Peyer's patch (tissue), 4 donors: ENCODE measurements at regions not wholly inside any gene's neighbourhood (a gene's known extent, or its start where the extent isn't known, plus 50 kb on each side); places are given as distances from the start of the nearest gene placed in this dataset.

Source experiments
- DNase-seq, 3 donors: peaks; one replicate each; pipeline ENCODE4 v3.0.0-alpha.2; 2017 to 2019
- H3K27ac ChIP-seq, 4 donors: fragments of 200-600 bp; sonication (generic); one replicate each; pipeline ENCODE4 v1.5.1; 2016 to 2019
- H3K27me3 ChIP-seq, 2 donors: fragments of 200-600 bp; sonication (generic); one replicate each; pipeline ENCODE4 v1.5.1; 2019
- H3K36me3 ChIP-seq, 3 donors: fragments of 200-600 bp; sonication (generic); one replicate each; pipeline ENCODE4 v1.5.1; 2016 to 2019
- H3K4me1 ChIP-seq, 4 donors: fragments of 200-600 bp; sonication (generic); one replicate each; pipeline ENCODE4 v1.5.1; 2016 to 2019
- H3K4me3 ChIP-seq, 4 donors: fragments of 200-600 bp; sonication (generic); 1 replicate in 3 of 4; 2 replicates in 1 of 4; pipeline ENCODE4 v1.5.1; 2016 to 2019; ENCODE audit warnings: mild to moderate bottlenecking in 1 of 4
- H3K9me3 ChIP-seq, 4 donors: fragments of 200-600 bp; sonication (generic); one replicate each; pipeline ENCODE4 v1.5.1; 2016 to 2019; ENCODE audit warnings: mild to moderate bottlenecking in 1 of 4
- POLR2A ChIP-seq, 2 donors: fragments of 450-650 bp; IDR thresholded peaks; one replicate each; pipeline ENCODE4 v1.5.1; 2017; ENCODE audit warnings: antibody characterized with exemption in 2 of 2, mild to moderate bottlenecking in 2 of 2, moderate library complexity in 2 of 2
- TF ChIP-seq, protein P1 (sequence below), 6 experiments: fragments of 450-650 bp in 4 of 6; fragments of 200-600 bp in 2 of 6; sonication (generic) in 1 of 6; IDR thresholded peaks; one replicate each; pipeline ENCODE4 v1.5.1; 2017 to 2019; ENCODE audit warnings: antibody characterized with exemption in 6 of 6, mild to moderate bottlenecking in 3 of 6, moderate library complexity in 1 of 6

DNA sequence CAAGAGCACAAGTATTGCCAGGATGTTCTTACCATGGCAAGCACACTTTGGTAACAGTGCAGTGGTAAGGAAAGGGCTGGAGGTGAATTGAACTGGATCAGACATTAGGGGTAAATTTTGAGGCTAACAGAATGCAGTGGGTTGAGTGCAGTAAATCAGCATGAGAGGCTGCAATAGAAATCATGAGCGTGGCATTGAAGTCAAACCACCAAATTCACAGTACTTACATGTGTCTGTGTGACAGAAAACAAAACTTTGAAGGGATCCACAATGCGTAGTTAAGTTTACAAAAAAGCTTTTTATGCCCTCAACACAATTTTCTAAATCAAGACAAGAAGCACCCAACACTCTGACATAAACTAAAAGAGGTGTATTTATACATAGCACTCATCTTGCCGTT is 428.0 kb upstream of the ARHGEF26 start:
- Histone ChIP-seq H3K36me3 (no peaks in the 10 kb centered on the region), H3K27ac (no peak overlapping the region), H3K4me1 (no peaks in the 10 kb centered on the region), H3K4me3 (no peak overlapping the region), H3K9me3 (no peaks in the 10 kb centered on the region), H3K27me3 (no peaks in the 10 kb centered on the region)
- no peak for DNase-seq
- TF ChIP-seq, protein P1, sequence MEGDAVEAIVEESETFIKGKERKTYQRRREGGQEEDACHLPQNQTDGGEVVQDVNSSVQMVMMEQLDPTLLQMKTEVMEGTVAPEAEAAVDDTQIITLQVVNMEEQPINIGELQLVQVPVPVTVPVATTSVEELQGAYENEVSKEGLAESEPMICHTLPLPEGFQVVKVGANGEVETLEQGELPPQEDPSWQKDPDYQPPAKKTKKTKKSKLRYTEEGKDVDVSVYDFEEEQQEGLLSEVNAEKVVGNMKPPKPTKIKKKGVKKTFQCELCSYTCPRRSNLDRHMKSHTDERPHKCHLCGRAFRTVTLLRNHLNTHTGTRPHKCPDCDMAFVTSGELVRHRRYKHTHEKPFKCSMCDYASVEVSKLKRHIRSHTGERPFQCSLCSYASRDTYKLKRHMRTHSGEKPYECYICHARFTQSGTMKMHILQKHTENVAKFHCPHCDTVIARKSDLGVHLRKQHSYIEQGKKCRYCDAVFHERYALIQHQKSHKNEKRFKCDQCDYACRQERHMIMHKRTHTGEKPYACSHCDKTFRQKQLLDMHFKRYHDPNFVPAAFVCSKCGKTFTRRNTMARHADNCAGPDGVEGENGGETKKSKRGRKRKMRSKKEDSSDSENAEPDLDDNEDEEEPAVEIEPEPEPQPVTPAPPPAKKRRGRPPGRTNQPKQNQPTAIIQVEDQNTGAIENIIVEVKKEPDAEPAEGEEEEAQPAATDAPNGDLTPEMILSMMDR (IDR thresholded peaks at IDR 0.05): no peak
- TF ChIP-seq POLR2A (IDR thresholded peaks at IDR 0.05): no peak

DNA sequence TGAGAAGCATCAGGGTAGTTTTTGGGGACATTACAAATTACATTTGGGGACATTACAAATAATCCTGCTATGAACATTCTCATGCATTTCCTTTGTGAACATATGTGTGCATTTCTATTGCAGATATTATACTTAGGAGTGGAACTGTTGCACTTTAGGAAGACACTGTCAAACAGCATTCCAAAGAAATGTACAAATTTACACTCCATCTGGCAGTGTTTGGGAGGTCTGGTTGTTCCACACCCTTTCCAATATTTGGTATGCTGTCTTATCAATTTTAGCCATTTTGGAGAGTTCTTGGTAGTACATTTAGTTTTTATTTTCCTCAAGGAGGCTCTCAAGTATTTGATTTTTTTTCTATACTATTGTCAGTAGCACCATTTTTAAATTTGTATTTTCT is 419.1 kb upstream of the ARHGEF26 start:
- no peaks in the 10 kb centered on the region for H3K36me3 ChIP-seq

GRCh38 chr3:153704115-153704514 is 417.1 kb upstream of the ARHGEF26 start:
- Histone ChIP-seq H3K36me3 (no peaks in the 10 kb centered on the region), H3K27ac (no peak overlapping the region), H3K9me3 (no peaks in the 10 kb centered on the region), H3K27me3 (no peaks in the 10 kb centered on the region), H3K4me1 (no peaks in the 10 kb centered on the region), H3K4me3 (no peak overlapping the region)
- TF ChIP-seq, protein P1 (IDR thresholded peaks at IDR 0.05): peak in 3 of 6 experiments; percentile 49 to 71 (median 54)
- TF ChIP-seq POLR2A (IDR thresholded peaks at IDR 0.05): no peak
- DNase-seq: no peak

More for the DNA sequence above, 419.1 kb upstream of the ARHGEF26 start:
- H3K27ac ChIP-seq: no peak overlapping the region
- DNase-seq: no peak
- H3K4me3 ChIP-seq: no peak overlapping the region
- no peaks in the 10 kb centered on the region for H3K9me3 ChIP-seq
- no peak for TF ChIP-seq POLR2A (IDR thresholded peaks at IDR 0.05)
- TF ChIP-seq, protein P1 (IDR thresholded peaks at IDR 0.05): no peak
- H3K27me3 ChIP-seq: no peaks in the 10 kb centered on the region
- no peaks in the 10 kb centered on the region for H3K4me1 ChIP-seq

- Histone ChIP-seq H3K4me3 (no peak overlapping the region), H3K9me3 (no peaks in the 10 kb centered on the region), H3K27me3 (no peaks in the 10 kb centered on the region), H3K27ac (no peak overlapping the region), H3K4me1 (no peaks in the 10 kb centered on the region), H3K36me3 (no peaks in the 10 kb centered on the region)
- TF ChIP-seq, protein P1 (IDR thresholded peaks at IDR 0.05): no peak
- no peak for TF ChIP-seq POLR2A (IDR thresholded peaks at IDR 0.05)
- no peak for DNase-seq
These were observed 414.5 kb upstream of the ARHGEF26 start for GRCh38 chr3:153706706-153707105.

DNA sequence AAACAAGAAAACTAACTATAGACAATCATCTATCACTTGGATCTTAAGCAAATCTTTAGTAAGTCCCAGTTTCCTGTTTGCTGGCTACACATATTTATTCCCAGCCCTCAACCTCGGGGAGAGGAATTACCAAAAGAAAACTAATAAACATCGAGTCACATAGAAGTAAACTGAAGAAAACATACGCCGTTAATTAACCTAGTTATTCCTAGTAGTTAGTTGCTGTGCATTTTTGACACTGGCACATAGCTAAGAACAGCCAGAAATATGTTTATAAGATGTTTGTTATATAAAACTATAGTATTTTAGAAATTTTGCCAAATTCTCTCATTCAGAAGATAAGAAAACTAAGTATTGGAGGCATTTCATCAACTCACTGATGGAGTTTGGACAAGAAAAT is 407.2 kb upstream of the ARHGEF26 start:
- Histone ChIP-seq H3K27me3 (no peaks in the 10 kb centered on the region), H3K4me3 (no peak overlapping the region), H3K36me3 (no peaks in the 10 kb centered on the region), H3K9me3 (no peaks in the 10 kb centered on the region), H3K4me1 (no peaks in the 10 kb centered on the region), H3K27ac (no peak overlapping the region)
- TF ChIP-seq POLR2A (IDR thresholded peaks at IDR 0.05): no peak
- TF ChIP-seq, protein P1 (IDR thresholded peaks at IDR 0.05): no peak
- no peak for DNase-seq
